H9 (cell line): ENCODE measurements at regions not wholly inside any gene's neighbourhood (a gene's known extent, or its start where the extent isn't known, plus 50 kb on each side); places are given as distances from the start of the nearest gene placed in this dataset.

Experiments used
- DNase-seq: peaks from one replicate; pipeline ENCODE4 v3.0.0-alpha.2; 2017
- H2AFZ ChIP-seq: one replicate; pipeline ENCODE4 v1.6.1; 2013; ENCODE audit warnings: mild to moderate bottlenecking, low read length, control low read depth, moderate library complexity
- H2AK5ac ChIP-seq: 2 replicates; pipeline ENCODE4 v1.6.1; 2013; ENCODE audit warnings: low read length, control low read depth, mixed read lengths; ENCODE audit not compliant: insufficient read length
- H2BK120ac ChIP-seq: one replicate; pipeline ENCODE4 v1.6.1; 2013; ENCODE audit warnings: low read depth, mild to moderate bottlenecking, low read length, control low read depth, inconsistent platforms; ENCODE audit not compliant: poor library complexity, severe bottlenecking
- H2BK12ac ChIP-seq: 2 replicates; pipeline ENCODE4 v1.6.1; 2013; ENCODE audit warnings: low read length, control low read depth, mixed read lengths, low read depth; ENCODE audit not compliant: insufficient read length
- H2BK15ac ChIP-seq: 2 replicates; pipeline ENCODE4 v1.6.1; 2013; ENCODE audit warnings: low read depth, low read length, control low read depth
- H2BK20ac ChIP-seq: one replicate; pipeline ENCODE4 v1.6.1; 2013; ENCODE audit warnings: low read depth, mild to moderate bottlenecking, low read length, control low read depth, inconsistent platforms; ENCODE audit not compliant: poor library complexity, severe bottlenecking
- H2BK5ac ChIP-seq: 2 replicates; pipeline ENCODE4 v1.6.1; 2013; ENCODE audit warnings: low read length, control low read depth, mixed read lengths; ENCODE audit not compliant: insufficient read length
- H3K14ac ChIP-seq: 2 replicates; pipeline ENCODE4 v1.6.1; 2013; ENCODE audit warnings: low read length, control low read depth; ENCODE audit not compliant: insufficient read depth
- H3K18ac ChIP-seq: 2 replicates; pipeline ENCODE4 v1.6.1; 2013; ENCODE audit warnings: low read depth, mild to moderate bottlenecking, mixed read lengths, low read length, control low read depth; ENCODE audit not compliant: insufficient read length
- H3K23ac ChIP-seq: 2 replicates; pipeline ENCODE4 v1.6.1; 2013; ENCODE audit warnings: low read length, control low read depth, mixed read lengths, low read depth; ENCODE audit not compliant: insufficient read length
- H3K23me2 ChIP-seq: 2 replicates; pipeline ENCODE4 v1.6.1; 2013; ENCODE audit warnings: low read depth, mild to moderate bottlenecking, mixed read lengths, low read length, control low read depth; ENCODE audit not compliant: insufficient read length, poor library complexity, severe bottlenecking
- H3K27ac ChIP-seq: 2 replicates; pipeline ENCODE4 v1.5.1; 2013; ENCODE audit warnings: low read length, control low read depth, mixed read lengths, low read depth; ENCODE audit not compliant: insufficient read length
- H3K27me3 ChIP-seq: 2 replicates; pipeline ENCODE4 v1.6.1; 2013; ENCODE audit warnings: low read length, control low read depth, inconsistent platforms; ENCODE audit not compliant: insufficient read depth
- H3K4ac ChIP-seq: 2 replicates; pipeline ENCODE4 v1.6.1; 2013; ENCODE audit warnings: low read depth, mild to moderate bottlenecking, control low read depth, inconsistent platforms, low read length, moderate library complexity
- H3K4me1 ChIP-seq: 2 replicates; pipeline ENCODE4 v1.6.1; 2013; ENCODE audit warnings: low read length, control low read depth, inconsistent platforms; ENCODE audit not compliant: insufficient read depth
- H3K4me2 ChIP-seq: 2 replicates; pipeline ENCODE4 v1.6.1; 2013; ENCODE audit warnings: low read length, control low read depth, mixed read lengths; ENCODE audit not compliant: insufficient read length, insufficient read depth
- H3K56ac ChIP-seq: 2 replicates; pipeline ENCODE4 v1.6.1; 2013; ENCODE audit warnings: low read depth, mild to moderate bottlenecking, mixed read lengths, low read length, control low read depth; ENCODE audit not compliant: insufficient read length
- H3K79me1 ChIP-seq: 2 replicates; pipeline ENCODE4 v1.6.1; 2013; ENCODE audit warnings: low read depth, mild to moderate bottlenecking, moderate library complexity, low read length, control low read depth, inconsistent platforms; ENCODE audit not compliant: insufficient read depth, poor library complexity, severe bottlenecking
- H3K79me2 ChIP-seq: 2 replicates; pipeline ENCODE4 v1.6.1; 2013; ENCODE audit warnings: low read length, control low read depth, inconsistent platforms; ENCODE audit not compliant: insufficient read depth
- H3K9ac ChIP-seq: 2 replicates; pipeline ENCODE4 v1.6.1; 2013; ENCODE audit warnings: low read length, control low read depth, mixed read lengths; ENCODE audit not compliant: insufficient read length; ENCODE audit errors: extremely low read depth
- H3K9me3 ChIP-seq: one replicate; pipeline ENCODE4 v1.6.1; 2013; ENCODE audit warnings: low read depth, low read length, inconsistent platforms; ENCODE audit not compliant: control insufficient read depth
- H3T11ph ChIP-seq: one replicate; pipeline ENCODE4 v1.6.1; 2013; ENCODE audit warnings: mild to moderate bottlenecking, low read length, control low read depth, inconsistent platforms
- H4K20me1 ChIP-seq: one replicate; pipeline ENCODE4 v1.6.1; 2013; ENCODE audit not compliant: control insufficient read depth, insufficient read length, insufficient read depth
- H4K5ac ChIP-seq: 2 replicates; pipeline ENCODE4 v1.6.1; 2013; ENCODE audit warnings: low read depth, mild to moderate bottlenecking, mixed read lengths, low read length, control low read depth; ENCODE audit not compliant: insufficient read length
- H4K8ac ChIP-seq: replicated peaks from 2 replicates; pipeline ENCODE4 v1.6.1; 2013; ENCODE audit warnings: low read length, control low read depth, mixed read lengths, low read depth; ENCODE audit not compliant: insufficient read length
- H4K91ac ChIP-seq: 2 replicates; pipeline ENCODE4 v1.6.1; 2013; ENCODE audit warnings: low read depth, mild to moderate bottlenecking, moderate library complexity, mixed read lengths, low read length, control low read depth; ENCODE audit not compliant: insufficient read length
- H3K27ac Mint-ChIP-seq, 3 experiments: 2 replicates in 2 of 3; 3 replicates in 1 of 3; pipeline ENCODE4 v1.8.0; 2020 to 2021; ENCODE audit warnings: mixed read lengths in 3 of 3, mild to moderate bottlenecking in 1 of 3, moderate library complexity in 1 of 3
- H3K27me3 Mint-ChIP-seq: 2 replicates; pipeline ENCODE4 v1.8.0; 2021; ENCODE audit warnings: low read depth, mild to moderate bottlenecking, moderate library complexity, mixed read lengths
- H3K36me3 Mint-ChIP-seq, 3 experiments: 2 replicates in 2 of 3; 3 replicates in 1 of 3; pipeline ENCODE4 v1.8.0; 2020 to 2021; ENCODE audit warnings: low read depth in 3 of 3, mixed read lengths in 3 of 3; ENCODE audit not compliant: insufficient read depth in 1 of 3
- H3K4me1 Mint-ChIP-seq, 2 experiments: 2 replicates each; pipeline ENCODE4 v1.8.0; 2020; ENCODE audit warnings: mixed read lengths in 2 of 2
- H3K4me3 Mint-ChIP-seq, 2 experiments: 2 replicates in 1 of 2; 3 replicates in 1 of 2; pipeline ENCODE4 v1.8.0; 2020 to 2021; ENCODE audit warnings: mild to moderate bottlenecking in 2 of 2, mixed read lengths in 2 of 2, moderate library complexity in 1 of 2
- H3K9me3 Mint-ChIP-seq, 2 experiments: 2 replicates in 1 of 2; 3 replicates in 1 of 2; pipeline ENCODE4 v1.8.0; 2020; ENCODE audit warnings: mild to moderate bottlenecking in 2 of 2, mixed read lengths in 2 of 2, moderate library complexity in 1 of 2
- WGBS: extraction: QIAGEN DNeasy Blood & Tissue Kit; methylation state at CpG from one replicate; pipeline ENCODE4 v1.1.7; 2013; ENCODE audit warnings: missing lambda C conversion rate, low lambda C conversion rate, mixed read lengths; ENCODE audit not compliant: insufficient read length; ENCODE audit errors: extremely low coverage; 5-methylcytosine and 5-hydroxymethylcytosine counted together
- TF ChIP-seq, protein P1 (sequence below): fragments of 200-600 bp; sonication (generic); conservative IDR thresholded peaks from 3 replicates; pipeline ENCODE4 v1.8.0; 2021; ENCODE audit warnings: antibody characterized with exemption, mild to moderate bottlenecking

DNA sequence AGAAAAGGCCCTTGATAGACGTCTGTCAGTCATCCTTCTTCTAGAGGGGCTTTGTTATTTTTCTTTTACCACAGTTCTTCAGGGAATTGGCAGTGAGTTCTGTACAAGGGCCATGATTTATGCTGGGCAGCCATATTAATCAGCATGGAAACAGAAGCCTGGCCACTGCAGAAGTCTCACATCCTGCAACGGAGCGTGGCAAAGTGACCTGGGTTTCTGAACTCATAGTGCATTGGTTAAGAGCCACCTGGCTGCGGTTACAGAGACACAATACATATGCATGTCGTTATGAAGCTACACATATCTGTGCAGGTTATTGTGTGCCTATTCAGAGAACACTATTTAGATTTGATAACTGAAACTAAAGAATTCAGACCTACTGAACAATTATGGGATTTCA is 419.4 kb upstream of the CELF2 start:
- H3K9ac ChIP-seq, result no peak overlapping the region

More for the DNA sequence above, 419.4 kb upstream of the CELF2 start:
- H3K9me3 Mint-ChIP-seq, result no peaks in the 10 kb centered on the region
- H3K4me1 Mint-ChIP-seq, result no peaks in the 10 kb centered on the region
- WGBS, result no CpG with 5 or more reads among the region's 5 CpGs
- H3K4me3 Mint-ChIP-seq, result no peak overlapping the region
- Histone ChIP-seq H2BK12ac (no peak overlapping the region), H2AK5ac (no peak overlapping the region), H3K9me3 (no peaks in the 10 kb centered on the region), H2BK120ac (no peak overlapping the region), H2BK15ac (no peak overlapping the region), H3K23ac (no peak overlapping the region), H3K79me2 (no peaks in the 10 kb centered on the region), H3K4ac (no peak overlapping the region), H3K27me3 (no peaks in the 10 kb centered on the region; the same call in 1 of the 2 replicates), H3K56ac (no peak overlapping the region), H3K79me1 (no peaks in the 10 kb centered on the region), H4K8ac (no peak overlapping the region), H4K20me1 (no peaks in the 10 kb centered on the region), H3K14ac (no peak overlapping the region), H2BK20ac (no peak overlapping the region), H2BK5ac (no peak overlapping the region), H3K18ac (no peak overlapping the region), H3K23me2 (no peaks in the 10 kb centered on the region), H3T11ph (no peak overlapping the region), H3K27ac (no peak overlapping the region), H4K5ac (no peak overlapping the region), H4K91ac (no peak overlapping the region), H3K4me1 (no peaks in the 10 kb centered on the region), H2AFZ (no peak overlapping the region), H3K4me2 (no peak overlapping the region)
- H3K36me3 Mint-ChIP-seq, result no peaks in the 10 kb centered on the region
- no peaks in the 10 kb centered on the region for H3K27me3 Mint-ChIP-seq
- no peak overlapping the region for H3K27ac Mint-ChIP-seq
- no peak for DNase-seq
- TF ChIP-seq, protein P1, sequence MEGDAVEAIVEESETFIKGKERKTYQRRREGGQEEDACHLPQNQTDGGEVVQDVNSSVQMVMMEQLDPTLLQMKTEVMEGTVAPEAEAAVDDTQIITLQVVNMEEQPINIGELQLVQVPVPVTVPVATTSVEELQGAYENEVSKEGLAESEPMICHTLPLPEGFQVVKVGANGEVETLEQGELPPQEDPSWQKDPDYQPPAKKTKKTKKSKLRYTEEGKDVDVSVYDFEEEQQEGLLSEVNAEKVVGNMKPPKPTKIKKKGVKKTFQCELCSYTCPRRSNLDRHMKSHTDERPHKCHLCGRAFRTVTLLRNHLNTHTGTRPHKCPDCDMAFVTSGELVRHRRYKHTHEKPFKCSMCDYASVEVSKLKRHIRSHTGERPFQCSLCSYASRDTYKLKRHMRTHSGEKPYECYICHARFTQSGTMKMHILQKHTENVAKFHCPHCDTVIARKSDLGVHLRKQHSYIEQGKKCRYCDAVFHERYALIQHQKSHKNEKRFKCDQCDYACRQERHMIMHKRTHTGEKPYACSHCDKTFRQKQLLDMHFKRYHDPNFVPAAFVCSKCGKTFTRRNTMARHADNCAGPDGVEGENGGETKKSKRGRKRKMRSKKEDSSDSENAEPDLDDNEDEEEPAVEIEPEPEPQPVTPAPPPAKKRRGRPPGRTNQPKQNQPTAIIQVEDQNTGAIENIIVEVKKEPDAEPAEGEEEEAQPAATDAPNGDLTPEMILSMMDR, result no peak
